HepG2 (cell line): ENCODE measurements at regions not wholly inside any gene's neighbourhood (a gene's known extent, or its start where the extent isn't known, plus 50 kb on each side); places are given as distances from the start of the nearest gene placed in this dataset.

Experiments
- ATAC-seq: fragments of 200-7000 bp; cut with Tn5 transposase; 3 replicates; pipeline ENCODE4 v1.9.1; 2020; ENCODE audit warnings: mild to moderate bottlenecking, moderate library complexity
- BruUV-seq: library from RNA; stranded (reverse); fragments of 400-500 nt; replicated peaks from 2 replicates; lab custom pipeline; 2021; lab: Mats Ljungman, UMichigan
- CTCF ChIA-PET: fragments of 300-600 bp; formaldehyde crosslinking; extraction: SDS; loops from one replicate; lab custom pipeline; 2021; ENCODE audit warnings: low total read pairs, inconsistent platforms, low intra/inter-chr PET ratio; lab: Yijun Ruan, JAX
- POLR2A ChIA-PET: fragments of 350-600 bp; sonication (Branson Sonifier 250); formaldehyde crosslinking; loops from one replicate; lab custom pipeline; 2020; ENCODE audit warnings: antibody characterized with exemption, inconsistent platforms; lab: Yijun Ruan, JAX
- DNase-seq: peaks from one replicate; pipeline ENCODE4 v3.0.0-alpha.2; 2015; ENCODE audit warnings: low spot score
- FAIRE-seq: peaks from 3 replicates; lab custom pipeline; 2011; peaks lifted over from hg19 to GRCh38; lab: Jason Lieb, UNC
- H2AFZ ChIP-seq: one replicate; pipeline ENCODE4 v1.6.1; 2011; ENCODE audit warnings: low read length, inconsistent platforms
- H3K27ac ChIP-seq: fragments of 300-600 bp; 3 replicates; pipeline ENCODE4 v1.8.0; 2011; ENCODE audit warnings: mixed run types, mild to moderate bottlenecking, mixed read lengths, low read length, inconsistent platforms; ENCODE audit not compliant: insufficient read depth; ENCODE audit errors: extremely low read length
- H3K27me3 ChIP-seq, 2 experiments: fragments of 200-600 bp in 1 of 2; 2 replicates in 1 of 2; 3 replicates in 1 of 2; pipeline versions ENCODE4 v1.6.0 to v1.8.0; 2011; ENCODE audit warnings: low read length in 2 of 2, mild to moderate bottlenecking in 2 of 2, moderate library complexity in 2 of 2, inconsistent platforms in 1 of 2; ENCODE audit not compliant: insufficient read depth in 2 of 2, control insufficient read depth in 1 of 2
- H3K36me3 ChIP-seq, 2 experiments: fragments of 200-600 bp in 1 of 2; replicated peaks in 1 of 2; 2 replicates in 1 of 2; 3 replicates in 1 of 2; pipeline versions ENCODE4 v1.5.1 to v1.8.0; 2011; ENCODE audit warnings: low read length in 2 of 2, inconsistent platforms in 1 of 2; ENCODE audit not compliant: insufficient read depth in 2 of 2, control insufficient read depth in 1 of 2
- H3K4me1 ChIP-seq: 2 replicates; pipeline ENCODE4 v1.5.1; 2012; ENCODE audit warnings: low read length, inconsistent platforms; ENCODE audit not compliant: insufficient read depth
- H3K4me2 ChIP-seq: 2 replicates; pipeline ENCODE4 v1.6.0; 2011; ENCODE audit warnings: low read depth, low read length, inconsistent platforms
- H3K4me3 ChIP-seq, 3 experiments: fragments of 200-600 bp in 1 of 3; sonication (generic), shearing (Covaris generic) in 1 of 3; replicated peaks in 1 of 3; 2 replicates each; pipeline ENCODE4 v1.5.1; 2011 to 2016; ENCODE audit warnings: low read length in 3 of 3, inconsistent platforms in 2 of 3, low read depth in 2 of 3, mild to moderate bottlenecking in 2 of 3, control low read depth in 1 of 3, mixed read lengths in 1 of 3; ENCODE audit not compliant: insufficient read depth in 1 of 3
- H3K79me2 ChIP-seq: one replicate; pipeline ENCODE4 v1.6.1; 2011; ENCODE audit warnings: low read length, inconsistent platforms; ENCODE audit not compliant: insufficient read depth
- H3K9ac ChIP-seq: 2 replicates; pipeline ENCODE4 v1.6.0; 2011; ENCODE audit warnings: mild to moderate bottlenecking, low read depth, low read length, inconsistent platforms; ENCODE audit not compliant: insufficient read depth
- H3K9me3 ChIP-seq: 2 replicates; pipeline ENCODE4 v1.5.1; 2012; ENCODE audit warnings: mild to moderate bottlenecking, low read length
- H4K20me1 ChIP-seq: 2 replicates; pipeline ENCODE4 v1.6.0; 2011; ENCODE audit warnings: inconsistent platforms, mild to moderate bottlenecking, low read length, moderate library complexity; ENCODE audit not compliant: insufficient read depth
- E2F5 ChIP-seq: sonication (generic); formaldehyde crosslinking; conservative IDR thresholded peaks from 2 replicates; pipeline ENCODE4 v1.4.0; 2020; ENCODE audit warnings: missing genetic modification reagents
- GATAD1 ChIP-seq: IDR thresholded peaks from 2 replicates; pipeline ENCODE4 v1.6.1; 2016; ENCODE audit warnings: missing genetic modification reagents, missing compliant biosample characterization
- GMEB2 ChIP-seq: IDR thresholded peaks from 2 replicates; pipeline ENCODE4 v1.6.1; 2016; ENCODE audit warnings: missing biosample characterization, missing genetic modification reagents, low read depth
- HMG20B ChIP-seq: conservative IDR thresholded peaks from 2 replicates; pipeline ENCODE4 v1.6.1; 2016; ENCODE audit warnings: missing genetic modification reagents, missing compliant biosample characterization
- HNF4A ChIP-seq: sonication (generic); formaldehyde crosslinking; IDR thresholded peaks from 2 replicates; pipeline ENCODE4 v1.4.0; 2020; ENCODE audit warnings: missing genetic modification reagents
- ZKSCAN5 ChIP-seq: sonication (generic); formaldehyde crosslinking; IDR thresholded peaks from 2 replicates; pipeline ENCODE4 v1.5.1; 2020; ENCODE audit warnings: mild to moderate bottlenecking, missing genetic modification reagents
- ZMYM2 ChIP-seq: sonication (generic); formaldehyde crosslinking; IDR thresholded peaks from 2 replicates; pipeline ENCODE4 v1.8.0; 2022; ENCODE audit warnings: mild to moderate bottlenecking, missing genetic modification reagents
- ZNF460 ChIP-seq: sonication (generic); formaldehyde crosslinking; IDR thresholded peaks from 2 replicates; pipeline ENCODE4 v1.5.1; 2020; ENCODE audit warnings: missing genetic modification reagents, mild to moderate bottlenecking, borderline replicate concordance
- ZNF567 ChIP-seq: sonication (generic); formaldehyde crosslinking; IDR thresholded peaks from 2 replicates; pipeline ENCODE4 v1.8.1; 2023; ENCODE audit warnings: mild to moderate bottlenecking, missing genetic modification reagents, borderline replicate concordance
- ZNF800 ChIP-seq: sonication (generic); formaldehyde crosslinking; IDR thresholded peaks from 2 replicates; pipeline ENCODE4 v1.4.0; 2020; ENCODE audit warnings: missing genetic modification reagents
- ZNF891 ChIP-seq: sonication (generic); formaldehyde crosslinking; IDR thresholded peaks from 2 replicates; pipeline ENCODE4 v1.5.0; 2020; ENCODE audit warnings: mild to moderate bottlenecking, missing genetic modification reagents
- WGBS: methylation state at CpG from one replicate; pipeline ENCODE4 v1.1.6; 2017; ENCODE audit warnings: low lambda C conversion rate; 5-methylcytosine and 5-hydroxymethylcytosine counted together
- in situ Hi-C: cut with HindIII; loops from 2 replicates; pipeline ENCODE4 v1.10.0; 2017; ENCODE audit warnings: low pct_unique_long_range_greater_than_20kb; ENCODE audit not compliant: extremely low pct_ligation_motif_present
- intact Hi-C: fragments of 100-400 bp; cut with micrococcal nuclease; formaldehyde crosslinking; loops from one replicate; pipeline ENCODE4 v1.10.0; 2022; ENCODE audit not compliant: unreplicated experiment

- no peak for TF ChIP-seq E2F5 (CRISPR knock-in tag)
Measured at GRCh38 chr13:89382981-89383380, 1711.8 kb downstream of the SLITRK5 start (continued).

- POLR2A ChIA-PET, result no interaction called here
- no TSS peak for BruUV-seq
- H3K9ac ChIP-seq, result no peak overlapping the region
- CTCF ChIA-PET, result no interaction called here
- intact Hi-C loops (no loop called here), in situ Hi-C loops (no loop called here)
- no peak overlapping the region for H3K4me2 ChIP-seq
- ATAC-seq, result no peak
- WGBS, result 0% methylated on average over 1 of the region's 1 CpG
- H3K4me1 ChIP-seq, result no peaks in the 10 kb centered on the region
- H3K79me2 ChIP-seq, result no peaks in the 10 kb centered on the region
- no peak overlapping the region for H3K4me3 ChIP-seq
- H3K36me3 ChIP-seq, result no peaks in the 10 kb centered on the region
- no peaks in the 10 kb centered on the region for H4K20me1 ChIP-seq
- no peak for FAIRE-seq
- no peak for DNase-seq
- TF ChIP-seq ZNF800 (CRISPR knock-in tag), result no peak
- H3K9me3 ChIP-seq, result no peaks in the 10 kb centered on the region
- H3K27ac ChIP-seq, result no peak overlapping the region
- H2AFZ ChIP-seq, result no peak overlapping the region
- no peaks in the 10 kb centered on the region; a peak in 1 of 5 replicates for H3K27me3 ChIP-seq
Measured at GRCh38 chr13:89383891-89384290, 1712.7 kb downstream of the SLITRK5 start.

GRCh38 chr13:89393758-89394304 is 1722.7 kb downstream of the SLITRK5 start:
- Histone ChIP-seq H4K20me1 (no peaks in the 10 kb centered on the region), H3K4me3 (no peak overlapping the region), H3K27me3 (no peaks in the 10 kb centered on the region), H3K9ac (no peak overlapping the region), H3K27ac (no peak overlapping the region), H3K4me2 (no peak overlapping the region), H3K9me3 (no peaks in the 10 kb centered on the region), H3K79me2 (no peaks in the 10 kb centered on the region), H3K36me3 (no peaks in the 10 kb centered on the region), H2AFZ (no peak overlapping the region), H3K4me1 (no peaks in the 10 kb centered on the region)
- in situ Hi-C loops (no loop called here), intact Hi-C loops (no loop called here)
- CTCF ChIA-PET, result no interaction called here
- ATAC-seq (no peak), FAIRE-seq (no peak), DNase-seq (no peak)
- no TSS peak for BruUV-seq
- POLR2A ChIA-PET, result no interaction called here
- WGBS, result 1% methylated on average over 4 of the region's 4 CpGs
- TF ChIP-seq ZNF460 (CRISPR knock-in tag) (no peak), ZMYM2 (no peak), ZNF891 (CRISPR knock-in tag) (no peak), GMEB2 (CRISPR knock-in tag) (no peak), HMG20B (CRISPR knock-in tag) (no peak), GATAD1 (CRISPR knock-in tag) (no peak), ZKSCAN5 (no peak), HNF4A (CRISPR knock-in tag) (no peak), ZNF567 (CRISPR knock-in tag) (no peak)
